Tibial artery (tissue), 4 donors: ENCODE measurements at regions not wholly inside any gene's neighbourhood (a gene's known extent, or its start where the extent isn't known, plus 50 kb on each side); places are given as distances from the start of the nearest gene placed in this dataset.
A peak's percentile ranks its signal among the peaks of the same experiment; 100 is the strongest.

ENCODE experiments used
- DNase-seq, 2 donors: peaks; one replicate each; pipeline ENCODE4 v3.0.0-alpha.2; 2019
- H3K27ac ChIP-seq, 2 donors: fragments of 200-600 bp; sonication (generic) in 1 of 2; 1 replicate in 1 of 2; 2 replicates in 1 of 2; pipeline ENCODE4 v1.5.1; 2018 to 2019; ENCODE audit warnings: mild to moderate bottlenecking in 1 of 2
- H3K27me3 ChIP-seq, 2 donors: fragments of 200-600 bp; sonication (generic) in 1 of 2; one replicate each; pipeline versions ENCODE4 v1.5.1 to v1.6.0; 2016 to 2019
- H3K36me3 ChIP-seq, 3 donors: fragments of 200-600 bp; sonication (generic) in 2 of 3; one replicate each; pipeline ENCODE4 v1.5.1; 2016 to 2019; ENCODE audit warnings: mild to moderate bottlenecking in 2 of 3
- H3K4me1 ChIP-seq, 4 donors: fragments of 200-600 bp; sonication (generic) in 2 of 4; 1 replicate in 3 of 4; 2 replicates in 1 of 4; pipeline ENCODE4 v1.5.1; 2016 to 2019
- H3K4me3 ChIP-seq, 2 donors: fragments of 200-600 bp; sonication (generic) in 1 of 2; 1 replicate in 1 of 2; 2 replicates in 1 of 2; pipeline ENCODE4 v1.5.1; 2018 to 2019; ENCODE audit warnings: mild to moderate bottlenecking in 2 of 2
- H3K9me3 ChIP-seq, 3 donors: fragments of 200-600 bp; sonication (generic) in 1 of 3; one replicate each; pipeline ENCODE4 v1.5.1; 2016 to 2019
- CTCF ChIP-seq, 2 experiments: fragments of 200-600 bp in 1 of 2; fragments of 450-650 bp in 1 of 2; IDR thresholded peaks; one replicate each; pipeline ENCODE4 v1.5.1; 2017 to 2019; ENCODE audit warnings: antibody characterized with exemption in 2 of 2, mild to moderate bottlenecking in 1 of 2, moderate library complexity in 1 of 2
- intact Hi-C: fragments of 100-400 bp; cut with DNase I; formaldehyde crosslinking; loops from one replicate; pipeline ENCODE4 v1.15.0; 2023; ENCODE audit warnings: low total_unique reads

GRCh38 chrX:39576041-39576872 lies 521.5 kb downstream of the BCOR start:
- Histone ChIP-seq H3K36me3 (no peaks in the 10 kb centered on the region), H3K4me1 (peaks cover 0 to 23% (median 2%) of the 10 kb centered on the region in 4 donors), H3K9me3 (no peaks in the 10 kb centered on the region), H3K27ac (no peak overlapping the region), H3K27me3 (no peaks in the 10 kb centered on the region), H3K4me3 (no peak overlapping the region)
- intact Hi-C loops, result no loop called here
- TF ChIP-seq CTCF (IDR thresholded peaks at IDR 0.05), result no peak
- peak; percentile 18 to 65 for DNase-seq

- H3K4me1 ChIP-seq, result peaks cover 0 to 23% (median 2%) of the 10 kb centered on the region in 4 donors
- no peaks in the 10 kb centered on the region for H3K36me3 ChIP-seq
- DNase-seq, result no peak
- H3K4me3 ChIP-seq, result no peak overlapping the region
- TF ChIP-seq CTCF (IDR thresholded peaks at IDR 0.05), result no peak
- H3K27me3 ChIP-seq, result no peaks in the 10 kb centered on the region
- H3K27ac ChIP-seq, result no peak overlapping the region
- intact Hi-C loops, result no loop called here
- no peaks in the 10 kb centered on the region for H3K9me3 ChIP-seq
These were observed 520.4 kb downstream of the BCOR start for GRCh38 chrX:39577206-39577984.

GRCh38 chrX:39577985-39578869 lies 519.5 kb downstream of the BCOR start:
- no peak overlapping the region for H3K27ac ChIP-seq
- H3K27me3 ChIP-seq, result no peaks in the 10 kb centered on the region
- intact Hi-C loops, result no loop called here
- DNase-seq, result peak in 1 of 2 donors; percentile 20
- H3K4me1 ChIP-seq, result peaks cover 0 to 23% (median 2%) of the 10 kb centered on the region in 4 donors
- H3K9me3 ChIP-seq, result no peaks in the 10 kb centered on the region
- no peak overlapping the region for H3K4me3 ChIP-seq
- H3K36me3 ChIP-seq, result no peaks in the 10 kb centered on the region
- TF ChIP-seq CTCF (IDR thresholded peaks at IDR 0.05), result no peak

- Histone ChIP-seq H3K27ac (no peak overlapping the region), H3K4me1 (peaks cover 0 to 23% (median 2%) of the 10 kb centered on the region in 4 donors), H3K27me3 (no peaks in the 10 kb centered on the region), H3K9me3 (no peaks in the 10 kb centered on the region), H3K4me3 (no peak overlapping the region), H3K36me3 (no peaks in the 10 kb centered on the region)
- intact Hi-C loops, result no loop called here
- DNase-seq, result no peak
- no peak for TF ChIP-seq CTCF (IDR thresholded peaks at IDR 0.05)
These were observed 517.7 kb downstream of the BCOR start for GRCh38 chrX:39580043-39580442.

- no peaks in the 10 kb centered on the region for H3K27me3 ChIP-seq
- intact Hi-C loops, result no loop called here
- H3K9me3 ChIP-seq, result no peaks in the 10 kb centered on the region
- H3K36me3 ChIP-seq, result no peaks in the 10 kb centered on the region
- H3K27ac ChIP-seq, result no peak overlapping the region
- DNase-seq, result no peak
- no peak overlapping the region for H3K4me3 ChIP-seq
- peaks cover 0 to 17% (median 2%) of the 10 kb centered on the region in 4 donors for H3K4me1 ChIP-seq
- no peak for TF ChIP-seq CTCF (IDR thresholded peaks at IDR 0.05)
These were observed 516.3 kb downstream of the BCOR start for GRCh38 chrX:39581411-39581810.
